T follicular helper cell (primary cell): ENCODE measurements at regions not wholly inside any gene's neighbourhood (a gene's known extent, or its start where the extent isn't known, plus 50 kb on each side); places are given as distances from the start of the nearest gene placed in this dataset.

Experiments used
- DNase-seq: peaks from one replicate; pipeline ENCODE4 v3.0.0-alpha.2; 2020; ENCODE audit warnings: low read depth

GRCh38 chr10:8539056-8539455 lies 484.6 kb downstream of the GATA3 start:
- no peak for DNase-seq

- DNase-seq, result no peak
These were observed 489.0 kb downstream of the GATA3 start for GRCh38 chr10:8543361-8544056.

DNA sequence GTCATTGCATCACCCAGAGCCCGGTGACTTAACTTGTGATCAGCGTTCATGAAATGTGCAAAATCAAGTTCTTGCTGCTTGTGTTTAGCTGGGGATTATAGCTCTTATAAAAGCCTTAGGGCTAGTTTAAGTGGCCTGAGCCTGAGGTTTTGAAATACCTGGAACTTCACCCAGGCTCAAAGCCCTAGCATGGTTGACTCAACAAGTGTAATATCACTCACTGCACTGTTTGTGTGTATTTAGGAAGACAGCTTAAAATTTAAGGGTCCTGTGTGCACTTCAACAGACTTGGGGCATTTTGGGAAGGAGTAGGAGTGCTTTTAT lies 489.5 kb downstream of the GATA3 start:
- no peak for DNase-seq

DNA sequence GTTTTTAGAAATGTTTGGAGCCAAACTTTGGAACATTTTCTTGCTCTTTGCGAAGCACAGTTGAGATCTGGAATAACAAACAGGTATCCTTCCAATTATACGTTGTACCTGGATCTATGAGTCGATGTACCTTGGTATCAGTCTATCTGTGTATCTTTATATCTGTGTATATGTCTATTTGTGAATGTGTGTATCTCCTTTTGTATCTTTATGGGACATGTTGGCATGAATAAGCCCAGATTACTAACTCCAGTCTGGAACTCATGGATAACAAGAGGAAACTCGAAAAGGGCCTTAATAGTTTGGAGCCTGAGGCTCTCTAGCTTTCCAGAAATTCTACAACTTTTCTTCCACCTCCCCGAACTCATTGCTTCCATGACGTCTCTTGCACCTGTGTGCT lies 490.0 kb downstream of the GATA3 start:
- no peak for DNase-seq

DNA sequence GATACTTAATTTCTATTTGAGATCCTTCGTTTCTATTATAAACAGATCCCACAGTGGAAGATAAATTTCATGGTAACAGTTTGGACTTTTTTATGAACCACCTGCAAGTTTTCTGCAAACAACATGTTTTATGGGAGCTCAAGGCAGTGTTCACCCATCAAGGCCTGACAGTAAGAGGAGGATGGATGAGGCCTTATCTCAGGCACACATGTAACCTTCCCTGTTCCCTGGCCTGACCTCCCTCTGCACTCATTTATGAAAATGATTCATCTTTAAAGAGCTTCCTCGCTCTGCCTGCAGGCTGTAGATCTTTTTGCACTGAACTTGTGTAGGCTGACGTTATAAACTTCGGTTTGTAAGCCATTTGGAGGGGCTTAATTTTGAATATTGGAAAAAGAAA lies 500.1 kb downstream of the GATA3 start:
- no peak for DNase-seq

DNA sequence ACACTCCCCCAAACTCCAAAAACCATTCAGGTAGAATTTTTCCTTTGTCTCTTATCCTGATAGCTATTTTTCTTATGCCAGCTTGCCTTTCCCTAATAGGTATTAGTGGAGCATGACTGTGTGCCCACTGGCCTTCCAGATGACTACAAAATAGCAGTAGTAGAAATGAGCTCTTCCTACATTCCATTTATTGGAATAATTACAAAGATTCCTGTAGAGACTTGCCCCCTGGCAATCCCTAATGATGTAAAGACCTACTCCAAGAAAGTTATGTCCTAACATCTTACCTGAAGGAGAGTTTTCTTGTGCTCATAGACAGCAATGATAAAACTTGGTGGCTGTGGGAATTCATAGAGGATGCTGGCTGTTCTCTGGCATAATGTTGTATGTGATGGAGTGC lies 501.8 kb downstream of the GATA3 start:
- no peak for DNase-seq

DNA sequence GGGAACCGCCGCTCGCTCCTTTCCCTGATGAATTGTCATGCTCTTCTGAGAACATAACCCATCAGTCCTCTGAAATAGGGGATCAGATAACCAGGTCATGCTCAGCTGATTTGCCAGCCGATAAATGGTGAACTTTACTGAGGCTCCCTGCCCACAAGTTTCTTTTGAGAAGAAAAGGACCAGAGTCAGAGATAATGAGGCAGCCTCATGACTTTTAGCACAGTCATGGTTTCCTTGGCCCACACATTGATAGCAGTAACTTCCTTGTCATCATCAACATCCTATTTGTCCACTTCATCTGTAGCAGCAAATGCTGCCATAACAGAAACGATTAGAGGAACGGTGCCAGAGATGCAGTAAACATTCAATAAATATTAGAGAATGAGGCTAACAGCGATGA lies 509.0 kb downstream of the GATA3 start:
- DNase-seq, result no peak

GRCh38 chr10:8566737-8567136 lies 512.2 kb downstream of the GATA3 start:
- DNase-seq, result no peak

DNA sequence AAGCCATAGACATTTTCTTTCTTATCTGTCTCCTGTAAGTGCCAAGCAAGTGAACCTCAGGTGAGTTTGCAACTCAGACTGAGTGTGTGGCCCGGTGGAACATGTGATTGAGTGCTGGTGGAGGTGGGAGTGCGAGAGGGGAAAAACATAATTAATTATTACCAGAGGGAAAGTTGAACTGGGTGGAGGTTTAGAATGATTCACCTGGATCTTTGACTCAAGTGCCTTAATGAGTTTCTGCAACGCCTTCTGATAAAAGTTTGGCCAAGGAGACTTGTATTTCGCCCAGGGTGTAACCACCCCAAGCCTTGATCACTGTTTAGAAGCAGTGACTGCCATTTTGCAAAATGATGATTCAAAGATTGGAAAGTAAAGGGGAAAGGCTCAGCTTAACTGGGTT lies 513.9 kb downstream of the GATA3 start:
- no peak for DNase-seq

- DNase-seq, result no peak
These were observed 521.1 kb downstream of the GATA3 start for GRCh38 chr10:8575620-8576019.

GRCh38 chr10:8576281-8576680 lies 521.8 kb downstream of the GATA3 start:
- DNase-seq, result no peak

DNA sequence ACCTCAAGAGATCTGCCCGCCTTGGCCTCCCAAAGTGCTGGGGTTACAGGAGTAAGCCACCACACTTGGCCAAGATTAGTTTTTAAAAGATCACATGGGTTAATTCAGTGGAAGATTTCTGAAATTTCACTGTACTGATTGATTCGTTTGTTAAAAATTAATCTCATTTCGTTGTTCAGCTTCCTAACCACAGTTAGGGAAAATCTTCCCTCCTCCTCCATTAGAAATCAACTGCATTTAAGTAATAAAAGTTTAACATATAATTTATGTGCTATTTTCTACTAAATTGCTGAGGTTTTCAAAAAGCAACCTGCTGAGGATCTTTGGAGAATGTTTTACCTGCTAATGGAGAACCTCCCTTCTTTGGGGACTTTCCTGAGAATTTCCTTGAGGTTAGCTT lies 522.4 kb downstream of the GATA3 start:
- no peak for DNase-seq

DNA sequence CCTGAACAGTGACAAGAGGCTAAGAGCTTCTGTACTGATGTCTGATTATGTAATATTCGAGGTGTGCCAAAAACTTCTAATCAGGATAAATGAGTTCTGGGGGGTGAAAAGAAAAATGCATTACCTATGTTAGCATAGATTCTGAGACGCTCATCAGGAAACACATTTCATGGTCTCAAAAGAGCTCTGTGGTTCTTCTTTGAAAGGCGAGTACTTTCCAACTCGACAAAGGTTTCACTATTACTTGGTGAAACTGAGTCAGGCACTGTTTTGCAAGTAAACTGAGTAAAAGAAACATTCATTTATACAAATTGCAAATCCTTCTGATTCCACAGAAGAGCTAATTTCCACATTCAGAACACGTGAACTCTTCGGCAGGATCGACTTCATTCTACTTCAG lies 523.2 kb downstream of the GATA3 start:
- DNase-seq, result no peak

- DNase-seq, result no peak
These were observed 527.2 kb downstream of the GATA3 start for GRCh38 chr10:8581521-8582225.

DNA sequence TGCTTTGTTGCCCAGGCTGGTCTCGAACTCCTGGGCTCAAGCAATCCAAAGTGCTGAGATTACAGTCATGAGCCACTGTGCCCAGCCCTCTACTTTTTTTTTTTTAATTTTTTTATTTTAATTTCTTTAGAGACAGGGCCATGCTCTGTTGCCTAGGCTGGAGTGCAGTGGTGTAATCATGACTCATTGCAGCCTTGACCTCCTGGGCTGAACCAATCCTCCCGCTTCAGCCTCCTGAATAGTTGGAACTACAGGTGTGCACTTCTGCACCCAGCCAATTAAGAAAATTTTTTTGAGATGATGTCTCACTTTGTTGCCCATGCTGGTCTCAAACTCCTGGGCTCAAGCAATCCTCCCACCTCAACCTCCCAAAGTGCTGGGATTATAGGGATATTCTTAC lies 528.6 kb downstream of the GATA3 start:
- no peak for DNase-seq

- no peak for DNase-seq
These were observed 530.2 kb downstream of the GATA3 start for GRCh38 chr10:8584666-8585065.

- no peak for DNase-seq
These were observed 532.0 kb downstream of the GATA3 start for GRCh38 chr10:8586504-8586903.

GRCh38 chr10:8588135-8588534 lies 533.6 kb downstream of the GATA3 start:
- DNase-seq, result no peak

DNA sequence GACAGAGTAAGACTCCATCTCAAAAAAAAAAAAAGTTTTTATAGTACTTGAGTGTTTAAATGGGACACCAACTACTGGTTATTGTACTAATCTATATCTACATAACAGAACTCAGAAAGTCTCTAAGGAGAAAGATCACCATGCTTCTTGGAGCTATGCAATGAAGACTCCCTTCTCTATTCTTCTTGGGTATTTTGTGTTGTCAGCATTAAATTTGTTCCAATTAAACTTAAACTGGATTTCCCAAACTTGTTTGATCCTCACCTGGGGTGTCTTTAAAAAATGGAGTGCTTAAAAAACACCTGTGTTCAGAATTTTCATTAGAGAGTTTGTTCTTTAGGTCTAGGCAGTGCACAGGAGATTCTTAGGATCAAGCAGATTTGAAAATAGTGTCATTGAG lies 536.0 kb downstream of the GATA3 start:
- DNase-seq, result no peak

DNA sequence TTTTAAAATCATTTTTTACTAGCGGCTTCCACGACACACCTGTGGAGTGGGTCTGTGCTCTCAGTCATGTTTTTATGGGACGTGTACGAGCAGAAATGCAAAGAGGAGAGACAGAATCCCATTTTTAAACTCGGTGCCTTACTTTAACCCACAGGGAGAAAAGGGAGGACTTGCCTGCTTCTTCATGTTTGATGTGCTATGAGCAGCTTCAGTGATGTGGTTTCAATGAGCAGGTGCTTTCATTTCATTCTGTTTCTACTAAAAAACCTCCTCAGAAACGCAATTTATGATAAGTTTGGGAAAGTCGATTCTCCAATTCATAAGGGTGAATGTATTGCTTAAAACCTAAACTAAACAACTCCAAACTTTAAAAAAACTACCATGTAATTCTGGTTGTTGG lies 537.2 kb downstream of the GATA3 start:
- no peak for DNase-seq

- no peak for DNase-seq
These were observed 539.7 kb downstream of the GATA3 start for GRCh38 chr10:8594176-8594575.

- DNase-seq, result no peak
These were observed 540.2 kb downstream of the GATA3 start for GRCh38 chr10:8594711-8595110.

GRCh38 chr10:8595140-8595539 lies 540.7 kb downstream of the GATA3 start:
- DNase-seq, result no peak

DNA sequence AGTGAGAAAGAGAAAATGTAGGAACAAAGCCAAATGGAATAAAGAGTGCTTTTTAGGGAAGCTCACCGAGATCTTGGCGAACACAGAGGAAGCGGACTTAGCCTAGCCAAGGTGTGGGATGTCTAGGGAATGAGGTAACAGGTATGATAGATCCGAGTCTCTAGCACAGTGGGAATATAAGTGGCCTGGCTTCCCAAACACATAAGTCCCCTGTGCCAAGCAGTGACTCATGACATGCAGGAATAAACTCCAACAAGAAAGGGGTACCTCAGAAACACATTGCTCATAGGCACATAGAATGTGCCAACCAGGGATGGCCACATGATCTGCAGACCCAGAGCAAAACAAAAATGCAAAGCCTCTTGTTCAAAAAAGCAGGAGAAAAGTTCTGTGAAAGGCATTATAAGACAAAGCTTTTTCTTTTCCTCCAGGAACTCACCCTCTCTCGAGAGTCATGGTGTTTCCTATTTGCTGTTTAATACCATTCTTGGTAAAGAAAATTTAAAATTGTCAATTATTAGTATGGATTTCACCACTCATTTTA lies 542.5 kb downstream of the GATA3 start:
- DNase-seq, result no peak
